Nucleus accumbens (tissue), 56 donors: ENCODE measurements at regions not wholly inside any gene's neighbourhood (a gene's known extent, or its start where the extent isn't known, plus 50 kb on each side); places are given as distances from the start of the nearest gene placed in this dataset.
"Not testable (repeated sequence)": the region's sequence is repeated elsewhere in the genome, so short reads cannot be mapped to it uniquely, and the experiment has no call there.

Experiments used
- DNase-seq, 56 donors: peaks; one replicate each; lab custom pipeline; 2025; lab: John Stamatoyannopoulos, UW

DNA sequence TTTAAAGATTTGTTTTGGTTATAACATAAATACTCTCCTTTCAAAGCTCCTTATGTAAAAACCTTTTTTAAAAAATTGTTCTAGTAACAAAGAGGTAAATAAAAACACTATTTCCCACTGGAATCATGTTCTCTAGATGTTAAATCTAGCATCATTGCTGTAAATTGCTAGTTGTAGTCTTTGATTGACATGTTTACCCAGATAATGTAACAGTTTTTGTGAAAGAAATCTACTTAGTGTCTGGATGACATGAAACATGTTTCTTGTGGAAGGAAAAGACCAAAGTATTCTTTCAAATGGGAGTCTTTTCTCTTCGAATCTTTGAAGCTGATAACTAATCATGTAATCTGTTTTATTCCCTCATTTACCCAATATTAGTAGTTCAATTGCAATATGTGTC lies 1565.9 kb upstream of the WWC1 start:
- DNase-seq = no peak

DNA sequence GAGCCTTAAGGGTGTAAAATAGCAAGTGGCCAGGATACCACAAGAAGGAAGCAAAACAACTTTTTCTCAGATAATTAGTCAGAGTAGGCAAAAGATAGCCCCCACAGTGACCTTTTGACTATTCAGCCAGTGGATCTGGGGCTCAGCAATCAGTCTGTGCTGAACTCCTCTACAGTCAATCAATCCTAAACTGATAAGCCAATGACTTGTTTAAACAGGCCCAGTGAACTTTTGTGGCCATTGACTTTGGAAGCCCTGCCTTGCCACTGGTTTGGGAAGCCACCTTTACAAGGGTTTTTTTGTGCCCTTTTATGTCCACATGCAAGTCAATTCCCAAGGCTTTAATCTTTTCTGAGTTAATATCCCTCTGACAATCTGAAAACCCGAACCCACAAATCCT lies 1565.0 kb upstream of the WWC1 start:
- DNase-seq = no peak

DNA sequence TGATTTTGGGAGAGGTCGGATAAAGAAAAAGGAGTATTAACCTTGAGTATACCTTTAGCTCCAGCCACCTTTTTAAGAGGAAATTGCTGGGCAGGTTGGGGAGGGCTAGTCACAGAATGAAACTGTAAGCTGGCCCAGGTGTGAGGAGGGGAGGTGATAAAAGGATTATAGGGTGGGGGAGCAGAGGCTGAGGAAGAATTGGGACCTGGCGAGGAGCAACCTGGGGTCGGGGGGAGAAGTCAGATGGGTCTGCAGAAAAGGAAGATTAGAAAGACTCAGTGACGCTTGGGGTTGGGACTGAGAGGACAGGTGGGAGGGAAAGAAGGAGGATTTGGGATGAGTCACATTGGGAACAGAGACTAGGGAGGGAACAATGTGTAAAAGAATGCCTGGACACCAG lies 1548.5 kb upstream of the WWC1 start:
- not testable (repeated sequence) for DNase-seq

DNA sequence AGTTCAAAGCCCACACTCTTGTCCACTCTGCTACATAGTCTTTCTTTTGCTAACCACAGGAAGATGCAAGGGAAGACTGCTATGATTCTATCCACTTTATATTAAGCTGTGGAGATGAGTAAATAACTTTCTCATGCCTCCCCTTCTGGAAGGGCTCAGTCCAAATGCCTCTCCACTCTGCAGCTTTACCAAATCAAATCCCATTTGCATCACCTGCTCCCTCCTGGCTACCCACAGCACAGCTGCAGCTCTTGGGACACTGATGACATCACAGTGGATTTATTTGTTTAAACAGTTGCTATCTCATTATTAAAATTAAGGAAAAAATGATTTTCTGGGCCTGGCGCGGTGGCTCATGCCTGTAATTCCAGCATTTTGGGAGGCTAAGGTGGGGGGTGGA lies 1544.9 kb upstream of the WWC1 start:
- DNase-seq = no peak

DNA sequence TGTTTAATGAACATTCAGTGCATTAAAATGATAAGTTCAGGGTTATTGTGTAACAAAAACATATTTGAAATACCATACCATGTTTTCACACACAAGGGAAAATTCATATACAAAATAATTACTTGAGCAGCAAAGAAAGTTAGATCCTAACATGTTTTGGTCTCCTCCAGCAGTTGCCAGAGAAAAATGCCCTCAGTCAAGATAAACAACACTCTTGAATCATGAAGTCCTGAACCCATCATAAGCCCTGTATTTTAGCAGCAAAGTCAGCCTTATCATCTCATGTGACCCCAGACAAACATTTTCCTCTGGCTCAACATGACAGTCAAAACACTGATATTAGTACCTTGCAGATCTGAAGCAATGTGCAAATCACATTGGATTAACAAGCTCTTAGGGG lies 1541.1 kb upstream of the WWC1 start:
- DNase-seq = no peak

DNA sequence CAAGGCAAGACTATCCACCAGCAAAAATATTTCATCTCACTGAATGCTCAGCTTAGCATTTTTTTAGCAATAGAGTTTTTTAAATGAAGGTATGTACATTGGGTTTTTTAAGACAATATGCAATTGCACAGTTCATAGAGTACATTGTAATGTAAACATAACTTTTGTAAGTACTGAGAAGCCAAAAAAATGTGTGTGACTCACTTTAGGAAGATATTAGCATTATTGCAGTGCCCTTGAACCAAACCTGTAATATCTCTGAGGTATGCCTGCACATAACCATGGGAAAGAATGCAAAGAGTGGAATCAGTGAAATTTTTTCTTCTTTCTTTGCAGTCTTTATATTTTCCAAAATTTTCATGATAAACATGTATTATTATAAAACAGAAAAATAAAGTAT lies 1533.3 kb upstream of the WWC1 start:
- DNase-seq = no peak

DNA sequence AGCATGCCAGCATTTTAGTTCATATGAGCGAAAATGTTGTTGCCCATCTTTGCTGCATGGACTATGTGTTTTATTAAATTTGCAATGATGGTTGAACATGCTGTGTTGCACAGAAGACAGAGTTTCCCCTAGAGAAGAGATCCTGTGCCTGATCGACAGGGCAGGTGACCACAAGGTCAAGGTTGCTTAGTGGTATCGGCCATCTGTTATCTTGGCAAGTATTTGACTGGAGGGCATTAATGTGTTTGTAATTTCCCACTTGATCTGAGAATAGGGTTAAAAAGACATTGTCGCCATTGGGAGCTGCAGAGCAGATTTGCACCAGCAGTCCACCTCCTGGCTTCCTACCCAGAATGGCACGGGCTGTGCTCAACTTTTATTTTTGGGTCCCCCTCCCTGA lies 1523.6 kb upstream of the WWC1 start:
- DNase-seq = no peak

DNA sequence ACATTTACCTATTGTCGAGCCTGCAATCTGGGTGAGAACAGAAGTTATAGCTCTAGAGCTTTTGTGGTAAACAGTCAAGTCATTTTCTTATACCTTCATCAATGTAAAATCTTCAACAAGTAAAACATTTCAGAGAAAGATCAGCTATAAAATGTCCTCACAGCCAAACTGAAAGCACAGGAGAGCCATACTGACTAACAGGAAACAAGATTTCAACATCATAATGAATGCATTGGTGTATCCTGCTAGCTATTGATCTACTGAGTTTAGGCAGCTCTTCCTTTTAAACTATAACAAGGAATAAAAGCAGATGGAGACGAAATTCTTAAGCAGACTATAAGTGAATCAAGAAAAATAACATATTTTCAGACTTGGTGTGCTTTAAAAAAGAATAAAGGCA lies 1522.9 kb upstream of the WWC1 start:
- DNase-seq = no peak

DNA sequence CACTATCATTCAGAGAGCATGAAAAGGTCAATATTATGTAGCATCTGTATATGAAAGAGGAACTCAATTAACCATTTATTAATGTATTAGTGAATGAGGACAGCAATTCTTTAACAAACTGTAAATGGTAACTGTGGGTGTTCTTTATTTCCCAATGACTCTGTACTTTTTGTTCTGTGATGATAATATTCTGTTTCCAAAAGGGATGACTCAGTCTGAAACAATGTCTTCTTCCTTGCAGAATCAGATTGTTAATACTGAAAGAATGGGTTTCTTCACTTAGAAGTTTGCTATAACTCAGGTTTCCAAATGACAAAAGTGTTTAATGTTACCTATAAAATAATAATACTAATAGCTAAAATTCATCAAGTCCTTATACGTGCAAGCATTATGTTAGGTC lies 1518.7 kb upstream of the WWC1 start:
- DNase-seq = no peak

DNA sequence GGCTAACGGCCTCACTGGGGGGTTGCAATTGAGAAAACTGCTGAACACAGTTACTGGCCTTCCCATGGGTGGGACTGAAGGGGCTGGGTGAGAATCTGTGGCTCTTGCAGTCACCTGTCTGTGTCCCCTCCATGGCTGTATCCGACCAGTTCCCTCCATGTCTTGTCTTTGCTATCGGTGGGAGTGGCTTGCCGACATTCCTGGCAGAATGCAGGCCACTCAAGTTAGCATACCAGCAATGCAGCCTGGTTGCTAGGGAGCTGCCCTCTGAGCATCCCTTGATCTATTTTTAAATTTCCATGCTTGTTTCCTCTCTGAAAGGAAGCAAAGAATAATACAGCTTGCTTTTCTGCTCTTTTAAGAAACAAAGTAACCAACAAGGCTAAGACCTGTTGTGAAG lies 1509.7 kb upstream of the WWC1 start:
- DNase-seq = peak in 3 of 56 donors; percentile 2 to 5 (median 4)

DNA sequence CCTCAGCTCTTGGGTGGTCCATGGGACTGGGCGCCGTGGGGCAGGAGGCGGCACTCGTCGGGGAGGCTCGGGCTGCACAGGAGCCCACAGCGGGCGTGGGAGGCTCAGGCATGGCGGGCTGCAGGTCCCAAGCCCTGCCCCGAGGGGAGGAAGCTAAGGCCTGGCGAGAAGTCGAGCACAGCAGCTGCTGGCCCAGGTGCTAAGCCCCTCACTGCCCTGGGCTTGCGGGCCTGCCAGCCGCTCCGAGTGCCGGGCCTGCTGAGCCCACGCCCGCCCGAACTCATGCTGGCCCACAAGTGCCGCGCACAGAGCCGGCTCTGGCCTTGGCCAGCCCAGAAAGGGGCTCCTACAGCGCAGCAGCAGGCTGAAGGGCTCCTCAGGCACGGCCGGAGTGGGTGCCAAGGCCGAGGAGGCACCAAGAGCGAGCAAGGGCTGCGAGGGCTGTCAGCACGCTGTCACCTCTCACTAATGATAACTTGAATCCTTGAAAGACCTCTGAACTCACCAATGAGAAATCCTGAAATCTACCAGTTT lies 1506.8 kb upstream of the WWC1 start:
- DNase-seq = no peak

DNA sequence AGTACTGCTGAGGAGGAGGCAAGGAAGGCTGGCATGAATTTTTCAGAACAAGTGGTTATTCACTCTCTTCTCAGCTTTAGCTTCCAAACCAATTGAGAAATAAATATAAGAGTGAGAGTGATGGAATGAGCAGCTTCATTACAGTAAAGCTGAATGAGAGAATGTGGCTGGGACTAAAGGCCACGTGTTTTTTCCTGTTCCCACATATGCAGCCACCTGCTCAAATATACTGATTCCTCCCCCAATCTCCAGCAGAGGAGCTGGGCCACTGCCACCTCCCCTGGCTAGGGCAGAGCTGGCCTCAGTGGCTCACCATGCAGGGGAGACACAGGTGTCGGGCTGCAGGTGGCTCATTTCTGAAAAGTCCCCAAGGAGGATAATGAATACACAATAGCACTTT lies 1505.3 kb upstream of the WWC1 start:
- no peak for DNase-seq

DNA sequence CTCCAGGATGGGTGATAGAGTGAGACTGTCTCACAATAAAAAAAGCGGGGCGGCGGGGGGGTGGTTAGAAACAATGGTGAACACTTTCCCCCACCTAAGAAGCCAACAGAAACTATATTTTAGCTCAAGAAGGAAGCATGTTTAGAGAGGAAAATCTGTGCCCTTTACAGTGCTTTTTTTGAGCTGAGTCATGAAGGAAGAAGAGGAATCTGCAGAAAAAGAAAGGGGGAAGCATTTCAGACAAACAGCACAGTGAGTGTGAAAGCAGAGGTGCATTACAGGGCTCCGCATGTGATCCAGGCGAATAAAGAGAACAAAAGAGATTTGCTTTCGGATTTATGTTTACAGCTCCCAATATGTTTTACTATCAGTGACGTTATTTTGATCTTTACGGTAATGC lies 1504.6 kb upstream of the WWC1 start:
- no peak for DNase-seq

DNA sequence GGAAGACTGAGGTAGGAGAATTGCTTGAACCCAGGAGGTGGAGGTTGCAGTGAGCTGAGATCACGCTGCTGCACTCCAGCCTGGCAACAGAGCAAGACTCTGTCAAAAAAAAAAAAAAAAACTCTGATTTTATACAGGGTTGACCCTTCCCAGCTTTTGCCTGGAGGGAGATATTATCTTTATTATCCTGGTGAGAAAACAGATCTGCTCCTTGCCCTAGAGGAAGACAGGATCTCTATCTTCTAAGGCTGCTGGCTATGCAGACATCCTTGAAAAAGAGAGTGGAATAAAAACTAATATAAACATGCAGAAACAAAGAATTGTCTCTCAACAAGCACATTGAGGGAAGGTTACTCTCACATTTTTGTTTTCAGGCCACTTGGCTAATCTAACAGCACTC lies 1503.4 kb upstream of the WWC1 start:
- no peak for DNase-seq

DNA sequence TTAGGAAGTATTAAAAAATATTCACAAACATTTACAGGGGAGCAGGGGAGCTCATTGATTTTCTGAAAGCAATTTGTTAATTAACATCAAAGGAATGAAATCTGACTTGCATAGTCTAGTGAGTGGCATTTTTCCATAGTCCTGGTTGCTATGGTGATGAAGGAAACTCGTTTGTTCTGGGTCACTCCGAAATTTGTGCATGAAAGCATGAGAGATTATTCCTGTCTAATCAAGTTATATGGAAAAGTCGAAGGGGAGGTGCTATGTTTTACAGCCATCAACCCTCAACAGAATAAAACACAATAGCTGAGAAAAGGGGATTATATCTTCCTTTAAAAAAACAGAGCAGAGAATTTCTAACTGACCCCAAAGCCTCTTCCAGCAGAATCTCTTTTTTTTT lies 1495.7 kb upstream of the WWC1 start:
- DNase-seq = no peak

DNA sequence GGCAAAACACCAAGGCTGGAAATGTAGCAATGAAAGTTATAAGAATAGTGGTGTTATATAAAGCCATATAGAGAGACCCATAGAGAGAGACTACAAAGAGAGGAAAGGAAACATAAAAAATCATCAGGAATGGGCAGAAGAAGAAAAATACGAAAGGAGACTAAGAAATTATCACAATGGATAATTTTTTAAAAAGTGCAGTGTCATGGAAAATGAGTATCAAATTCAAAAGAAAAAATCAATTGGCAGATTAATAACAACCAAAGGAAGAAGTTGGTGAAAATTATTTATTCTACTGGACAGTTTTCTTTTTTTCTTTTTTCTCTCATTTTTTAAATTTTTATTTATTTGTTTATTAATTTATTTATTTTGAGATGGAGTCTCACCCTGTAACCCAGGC lies 1488.4 kb upstream of the WWC1 start:
- no peak for DNase-seq

DNA sequence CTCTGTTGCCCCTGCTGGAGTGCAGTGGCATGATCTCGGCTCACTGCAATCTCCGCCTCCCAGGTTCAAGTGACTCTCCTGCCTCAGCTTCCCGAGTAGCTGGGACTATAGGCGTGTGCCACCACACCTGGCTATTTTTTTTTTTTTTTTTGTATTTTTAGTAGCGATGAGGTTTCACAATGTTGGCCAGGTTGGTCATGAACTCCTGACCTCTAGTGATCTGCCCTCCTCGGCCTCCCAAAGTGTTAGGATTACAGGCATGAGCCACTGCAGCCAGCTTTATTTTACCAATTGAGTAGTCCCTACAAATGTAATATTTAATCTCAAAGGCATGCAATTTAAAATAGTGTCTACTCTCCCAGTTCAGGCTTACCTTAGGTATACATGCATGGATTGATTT lies 1487.2 kb upstream of the WWC1 start:
- not testable (repeated sequence) for DNase-seq

DNA sequence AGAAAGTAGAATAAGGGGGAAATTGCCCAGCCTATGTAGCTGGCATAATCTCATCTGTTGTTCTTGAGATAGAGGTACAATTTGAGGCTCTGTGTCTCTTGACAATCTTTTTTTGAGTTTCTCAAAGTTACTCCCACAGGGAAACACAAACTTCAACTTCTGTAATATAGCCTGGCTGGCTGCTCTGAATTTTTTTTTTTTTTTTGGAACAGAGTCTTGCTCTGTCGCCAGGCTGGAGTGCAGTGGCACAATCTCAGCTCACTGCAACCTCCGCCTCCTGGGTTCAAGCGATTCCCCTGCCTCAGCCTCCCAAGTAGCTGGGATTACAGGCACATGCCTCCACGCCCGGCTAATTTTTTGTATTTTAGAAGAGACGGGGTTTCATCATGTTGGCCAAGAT lies 1486.8 kb upstream of the WWC1 start:
- not testable (repeated sequence) for DNase-seq

DNA sequence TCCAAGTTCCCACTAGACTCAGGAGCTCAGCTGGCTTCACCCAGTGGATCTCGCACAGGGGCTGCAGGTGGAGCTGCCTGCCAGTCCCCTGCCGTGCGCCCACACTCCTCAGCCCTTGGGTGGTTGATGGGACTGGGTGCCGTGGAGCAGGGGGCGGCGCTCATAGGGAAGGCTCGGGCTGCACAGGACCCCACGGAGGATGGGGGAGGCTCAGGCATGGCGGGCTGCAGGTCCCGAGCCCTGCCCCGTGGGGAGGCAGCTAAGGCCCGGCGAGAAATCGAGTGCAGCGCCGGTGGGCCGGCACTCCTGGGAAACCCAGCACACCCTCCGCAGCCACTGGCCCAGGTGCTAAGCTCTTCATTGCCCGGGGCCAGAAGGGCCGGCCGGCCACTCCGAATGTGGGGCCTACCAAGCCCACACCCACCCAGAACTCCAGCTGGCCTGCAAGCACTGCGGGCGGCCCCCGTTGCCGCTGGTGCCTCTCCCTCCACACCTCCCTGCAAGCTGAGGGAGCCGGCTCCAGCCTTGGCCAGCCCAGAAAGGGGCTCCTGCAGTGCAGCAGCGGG lies 1481.3 kb upstream of the WWC1 start:
- DNase-seq = not testable (repeated sequence)

DNA sequence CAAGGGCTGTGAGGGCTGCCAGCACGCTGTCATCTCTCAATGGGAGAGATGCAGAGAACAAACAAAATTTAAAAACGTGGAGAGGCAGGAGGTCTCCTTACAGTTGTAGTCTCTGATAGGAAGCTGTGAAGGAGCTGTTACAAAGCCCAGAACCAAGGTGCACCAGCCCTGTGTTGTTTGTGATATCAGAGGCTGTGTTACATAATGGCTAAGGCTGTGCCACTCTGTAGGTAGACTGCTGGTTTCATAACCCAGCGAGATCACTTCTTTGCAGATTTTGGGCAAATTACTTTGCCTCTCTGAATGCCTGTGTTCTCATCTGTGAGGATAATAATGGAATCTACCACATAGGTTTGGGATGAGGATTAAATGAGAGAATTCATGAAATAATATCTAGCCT lies 1480.7 kb upstream of the WWC1 start:
- DNase-seq = no peak

DNA sequence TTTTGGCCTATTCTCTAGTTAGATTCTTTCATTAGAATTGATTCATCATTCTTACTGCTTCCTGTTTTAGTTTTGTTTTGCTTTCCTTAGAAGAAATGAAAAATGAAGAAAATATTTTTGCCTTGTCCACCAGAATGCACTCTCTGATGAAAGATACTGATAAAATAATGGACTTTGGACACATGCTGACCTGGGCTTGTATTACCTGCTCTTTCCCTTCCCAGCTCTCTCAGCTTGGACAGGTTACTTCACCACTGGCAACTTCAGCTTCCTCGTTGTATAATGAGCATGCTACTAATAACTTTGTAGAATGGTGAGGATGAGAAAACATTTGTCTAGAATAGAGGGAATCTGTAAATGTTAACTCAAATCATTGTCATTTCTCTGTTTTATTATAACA lies 1468.1 kb upstream of the WWC1 start:
- DNase-seq = no peak

DNA sequence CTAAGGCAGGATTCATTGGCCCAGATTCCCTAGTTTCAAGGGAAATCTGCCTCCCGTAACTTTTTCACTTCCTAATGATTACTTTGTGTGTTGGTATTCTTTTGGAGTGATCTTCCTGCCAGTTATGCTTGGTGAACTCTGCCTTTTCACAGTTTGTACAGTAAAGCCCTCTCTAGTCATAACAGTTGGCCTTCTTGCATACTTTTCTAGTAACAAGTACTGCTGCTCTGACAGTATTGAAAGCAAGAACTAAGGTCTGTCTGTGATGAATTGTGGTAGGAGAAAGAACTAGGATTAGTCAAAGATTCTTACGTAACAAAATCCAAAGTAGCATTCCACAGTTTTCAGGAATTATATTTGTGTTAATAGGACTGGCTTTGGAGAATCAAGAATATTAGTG lies 1457.2 kb upstream of the WWC1 start:
- DNase-seq = no peak

DNA sequence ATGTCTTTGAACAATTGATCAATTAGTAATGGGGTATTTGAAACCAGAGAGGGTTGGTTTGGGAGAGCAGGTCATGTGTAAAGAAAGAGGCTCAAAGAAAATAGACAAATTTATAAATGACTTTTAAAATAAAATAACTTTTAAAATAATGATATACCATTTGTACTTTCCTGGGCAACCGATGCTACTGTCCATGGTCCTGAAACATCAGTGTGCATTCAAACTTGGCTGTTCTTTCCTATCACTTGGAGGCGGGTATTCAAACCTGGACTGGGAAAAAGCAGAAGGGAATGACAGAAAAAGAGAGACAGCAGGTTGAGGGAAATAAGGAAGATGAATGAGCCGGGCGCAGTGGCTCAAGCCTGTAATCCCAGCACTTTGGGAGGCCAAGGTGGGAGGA lies 1446.4 kb upstream of the WWC1 start:
- DNase-seq = no peak
